ENCODE measurements at regions not wholly inside any gene's neighbourhood (a gene's known extent, or its start where the extent isn't known, plus 50 kb on each side); places are given as distances from the start of the nearest gene placed in this dataset.

- Mint-ChIP-seq H3K9me3 (peaks cover 0 to 5% (median 3%) of the 10 kb centered on the region in 8 donors), H3K36me3 (no peaks in the 10 kb centered on the region), H3K27ac (no peak overlapping the region), H3K4me3 (no peak overlapping the region), H3K27me3 (no peaks in the 10 kb centered on the region), H3K4me1 (no peaks in the 10 kb centered on the region)
- Histone ChIP-seq H3K4me3 (ENCODE audit: low read length in 2 of 2) (no peak overlapping the region), H3K4me1 (ENCODE audit: insufficient read depth, low read length) (no peaks in the 10 kb centered on the region), H3K27me3 (ENCODE audit: insufficient read depth, low read length) (no peaks in the 10 kb centered on the region), H3K9me3 (ENCODE audit: control insufficient read depth in 1 of 2, low read length in 2 of 2) (no peaks in the 10 kb centered on the region), H3K36me3 (ENCODE audit: insufficient read depth, low read length) (no peaks in the 10 kb centered on the region), H3K27ac (ENCODE audit: low read depth, low read length) (no peak overlapping the region)
- intact Hi-C loops (cut with micrococcal nuclease), result no loop called here
- ChIA-PET CTCF (ENCODE audit: partially characterized antibody) (no interaction called here), POLR2A (ENCODE audit: partially characterized antibody) (no interaction called here)
- DNase-seq, result no peak
These were observed 797.3 kb downstream of the MAT2B start for GRCh38 chr5:164302533-164303235.

GRCh38 chr5:164303646-164304215 is 798.3 kb downstream of the MAT2B start:
- DNase-seq, result no peak
- Mint-ChIP-seq H3K27ac (no peak overlapping the region), H3K9me3 (peaks cover 0 to 8% (median 3%) of the 10 kb centered on the region in 8 donors), H3K36me3 (no peaks in the 10 kb centered on the region), H3K4me3 (no peak overlapping the region), H3K27me3 (no peaks in the 10 kb centered on the region), H3K4me1 (no peaks in the 10 kb centered on the region)
- H3K36me3 ChIP-seq (ENCODE audit: insufficient read depth, low read length), result no peaks in the 10 kb centered on the region
- no peak overlapping the region for H3K27ac ChIP-seq (ENCODE audit: low read depth, low read length)
- ChIA-PET CTCF (ENCODE audit: partially characterized antibody) (no interaction called here), POLR2A (ENCODE audit: partially characterized antibody) (no interaction called here)
- H3K4me1 ChIP-seq (ENCODE audit: insufficient read depth, low read length), result no peaks in the 10 kb centered on the region
- H3K4me3 ChIP-seq (ENCODE audit: low read length in 2 of 2), result no peak overlapping the region
- H3K9me3 ChIP-seq (ENCODE audit: control insufficient read depth in 1 of 2, low read length in 2 of 2), result no peaks in the 10 kb centered on the region
- no peaks in the 10 kb centered on the region for H3K27me3 ChIP-seq (ENCODE audit: insufficient read depth, low read length)
- intact Hi-C loops (cut with micrococcal nuclease), result no loop called here

- DNase-seq, result no peak
- intact Hi-C loops (cut with micrococcal nuclease), result no loop called here
- Mint-ChIP-seq H3K4me1 (no peaks in the 10 kb centered on the region), H3K4me3 (no peak overlapping the region), H3K27ac (no peak overlapping the region), H3K27me3 (no peaks in the 10 kb centered on the region), H3K36me3 (no peaks in the 10 kb centered on the region), H3K9me3 (peaks cover 0 to 8% (median 3%) of the 10 kb centered on the region in 8 donors)
- ChIA-PET POLR2A (ENCODE audit: partially characterized antibody) (no interaction called here), CTCF (ENCODE audit: partially characterized antibody) (no interaction called here)
- no peaks in the 10 kb centered on the region for H3K4me1 ChIP-seq (ENCODE audit: insufficient read depth, low read length)
- H3K9me3 ChIP-seq (ENCODE audit: control insufficient read depth in 1 of 2, low read length in 2 of 2), result no peaks in the 10 kb centered on the region
- H3K36me3 ChIP-seq (ENCODE audit: insufficient read depth, low read length), result no peaks in the 10 kb centered on the region
- H3K4me3 ChIP-seq (ENCODE audit: low read length in 2 of 2), result no peak overlapping the region
- no peak overlapping the region for H3K27ac ChIP-seq (ENCODE audit: low read depth, low read length)
- no peaks in the 10 kb centered on the region for H3K27me3 ChIP-seq (ENCODE audit: insufficient read depth, low read length)
These were observed 801.2 kb downstream of the MAT2B start for GRCh38 chr5:164306662-164307061.

GRCh38 chr5:164312801-164313200 is 807.4 kb downstream of the MAT2B start:
- H3K4me1 Mint-ChIP-seq, result no peaks in the 10 kb centered on the region
- no peaks in the 10 kb centered on the region for H3K4me1 ChIP-seq (ENCODE audit: insufficient read depth, low read length)
- CTCF ChIA-PET (ENCODE audit: partially characterized antibody), result no interaction called here
- H3K27ac ChIP-seq (ENCODE audit: low read depth, low read length), result no peak overlapping the region
- POLR2A ChIA-PET (ENCODE audit: partially characterized antibody), result no interaction called here
- H3K9me3 Mint-ChIP-seq, result peaks cover 0 to 7% (median 1%) of the 10 kb centered on the region in 8 donors
- no peaks in the 10 kb centered on the region for H3K27me3 ChIP-seq (ENCODE audit: insufficient read depth, low read length)
- no peak overlapping the region for H3K4me3 ChIP-seq (ENCODE audit: low read length in 2 of 2)
- no peaks in the 10 kb centered on the region for H3K36me3 Mint-ChIP-seq
- no peaks in the 10 kb centered on the region for H3K36me3 ChIP-seq (ENCODE audit: insufficient read depth, low read length)
- no peak overlapping the region for H3K4me3 Mint-ChIP-seq
- intact Hi-C loops (cut with micrococcal nuclease), result no loop called here
- no peak for DNase-seq
- no peaks in the 10 kb centered on the region for H3K27me3 Mint-ChIP-seq
- no peaks in the 10 kb centered on the region for H3K9me3 ChIP-seq (ENCODE audit: control insufficient read depth in 1 of 2, low read length in 2 of 2)
- H3K27ac Mint-ChIP-seq, result no peak overlapping the region

- Histone ChIP-seq H3K4me1 (ENCODE audit: insufficient read depth, low read length) (no peaks in the 10 kb centered on the region), H3K9me3 (ENCODE audit: control insufficient read depth in 1 of 2, low read length in 2 of 2) (peaks cover 0 to 4% of the 10 kb centered on the region in 2 donors), H3K4me3 (ENCODE audit: low read length in 2 of 2) (no peak overlapping the region), H3K27ac (ENCODE audit: low read depth, low read length) (no peak overlapping the region), H3K36me3 (ENCODE audit: insufficient read depth, low read length) (no peaks in the 10 kb centered on the region), H3K27me3 (ENCODE audit: insufficient read depth, low read length) (no peaks in the 10 kb centered on the region)
- Mint-ChIP-seq H3K4me3 (no peak overlapping the region), H3K27me3 (no peaks in the 10 kb centered on the region), H3K4me1 (no peaks in the 10 kb centered on the region), H3K36me3 (no peaks in the 10 kb centered on the region), H3K27ac (no peak overlapping the region), H3K9me3 (peaks cover 0 to 14% (median 3%) of the 10 kb centered on the region in 8 donors)
- POLR2A ChIA-PET (ENCODE audit: partially characterized antibody), result no interaction called here
- no peak for DNase-seq
- CTCF ChIA-PET (ENCODE audit: partially characterized antibody), result no interaction called here
- intact Hi-C loops (cut with micrococcal nuclease), result no loop called here
These were observed 812.3 kb downstream of the MAT2B start for GRCh38 chr5:164317676-164318075.

GRCh38 chr5:164319161-164319560 is 813.7 kb downstream of the MAT2B start:
- intact Hi-C loops (cut with micrococcal nuclease), result no loop called here

GRCh38 chr5:164324239-164324638 is 818.8 kb downstream of the MAT2B start:
- peaks cover 0 to under 1% of the 10 kb centered on the region in 2 donors for H3K9me3 ChIP-seq (ENCODE audit: control insufficient read depth in 1 of 2, low read length in 2 of 2)
- POLR2A ChIA-PET (ENCODE audit: partially characterized antibody), result no interaction called here
- Mint-ChIP-seq H3K27ac (no peak overlapping the region), H3K4me1 (no peaks in the 10 kb centered on the region), H3K36me3 (no peaks in the 10 kb centered on the region), H3K9me3 (peaks cover 7 to 21% (median 17%) of the 10 kb centered on the region in 8 donors), H3K4me3 (no peak overlapping the region), H3K27me3 (no peaks in the 10 kb centered on the region)
- H3K4me1 ChIP-seq (ENCODE audit: insufficient read depth, low read length), result no peaks in the 10 kb centered on the region
- no peaks in the 10 kb centered on the region for H3K36me3 ChIP-seq (ENCODE audit: insufficient read depth, low read length)
- H3K27ac ChIP-seq (ENCODE audit: low read depth, low read length), result no peak overlapping the region
- H3K27me3 ChIP-seq (ENCODE audit: insufficient read depth, low read length), result no peaks in the 10 kb centered on the region
- DNase-seq, result no peak
- CTCF ChIA-PET (ENCODE audit: partially characterized antibody), result no interaction called here
- intact Hi-C loops (cut with micrococcal nuclease), result no loop called here
- H3K4me3 ChIP-seq (ENCODE audit: low read length in 2 of 2), result no peak overlapping the region

More at GRCh38 chr5:164319161-164319560, 813.7 kb downstream of the MAT2B start:
- H3K4me3 Mint-ChIP-seq, result no peak overlapping the region
- H3K27me3 ChIP-seq (ENCODE audit: insufficient read depth, low read length), result no peaks in the 10 kb centered on the region
- no peaks in the 10 kb centered on the region for H3K4me1 Mint-ChIP-seq
- CTCF ChIA-PET (ENCODE audit: partially characterized antibody), result no interaction called here
- peaks cover 0 to 12% (median 3%) of the 10 kb centered on the region in 8 donors for H3K9me3 Mint-ChIP-seq
- no peaks in the 10 kb centered on the region for H3K36me3 ChIP-seq (ENCODE audit: insufficient read depth, low read length)
- H3K27ac Mint-ChIP-seq, result no peak overlapping the region
- H3K27ac ChIP-seq (ENCODE audit: low read depth, low read length), result no peak overlapping the region
- no peaks in the 10 kb centered on the region for H3K36me3 Mint-ChIP-seq
- POLR2A ChIA-PET (ENCODE audit: partially characterized antibody), result no interaction called here
- H3K4me3 ChIP-seq (ENCODE audit: low read length in 2 of 2), result no peak overlapping the region
- DNase-seq, result no peak
- H3K4me1 ChIP-seq (ENCODE audit: insufficient read depth, low read length), result no peaks in the 10 kb centered on the region
- H3K27me3 Mint-ChIP-seq, result no peaks in the 10 kb centered on the region
- peaks cover 0 to 4% of the 10 kb centered on the region in 2 donors for H3K9me3 ChIP-seq (ENCODE audit: control insufficient read depth in 1 of 2, low read length in 2 of 2)

Measured in CD4-positive, alpha-beta memory T cell (primary cell).